Thyroid gland (tissue), 4 donors: ENCODE measurements at regions not wholly inside any gene's neighbourhood (a gene's known extent, or its start where the extent isn't known, plus 50 kb on each side); places are given as distances from the start of the nearest gene placed in this dataset.

Experiments
- DNase-seq, 2 donors: peaks; one replicate each; pipeline ENCODE4 v3.0.0-alpha.2; 2019
- H3K27ac ChIP-seq, 3 donors: fragments of 200-600 bp; sonication (generic); 1 replicate in 2 of 3; 2 replicates in 1 of 3; pipeline ENCODE4 v1.5.1; 2016 to 2019; ENCODE audit warnings: mild to moderate bottlenecking in 1 of 3, moderate library complexity in 1 of 3
- H3K27me3 ChIP-seq: fragments of 200-600 bp; sonication (generic); one replicate; pipeline ENCODE4 v1.5.1; 2019
- H3K36me3 ChIP-seq, 2 donors: fragments of 200-600 bp; sonication (generic); one replicate each; pipeline ENCODE4 v1.5.1; 2016 to 2019
- H3K4me1 ChIP-seq, 2 donors: fragments of 200-600 bp; sonication (generic); one replicate each; pipeline ENCODE4 v1.5.1; 2017 to 2019
- H3K4me3 ChIP-seq, 3 donors: fragments of 200-600 bp; sonication (generic); replicated peaks in 1 of 3; 1 replicate in 2 of 3; 2 replicates in 1 of 3; pipeline ENCODE4 v1.5.1; 2016; ENCODE audit warnings: mild to moderate bottlenecking in 1 of 3
- H3K9me3 ChIP-seq: fragments of 200-600 bp; sonication (generic); one replicate; pipeline ENCODE4 v1.5.1; 2017
- CTCF ChIP-seq, 6 experiments: fragments of 200-600 bp in 3 of 6; fragments of 450-650 bp in 3 of 6; sonication (generic) in 3 of 6; IDR thresholded peaks; one replicate each; pipeline ENCODE4 v1.5.1; 2016 to 2019; ENCODE audit warnings: antibody characterized with exemption in 6 of 6, mild to moderate bottlenecking in 2 of 6, inconsistent platforms in 1 of 6, moderate library complexity in 1 of 6
- POLR2A ChIP-seq, 2 donors: fragments of 450-650 bp; IDR thresholded peaks; one replicate each; pipeline ENCODE4 v1.6.1; 2017; ENCODE audit warnings: antibody characterized with exemption in 2 of 2, mild to moderate bottlenecking in 2 of 2, moderate library complexity in 1 of 2
- WGBS, 2 donors: methylation state at CpG; one replicate each; pipeline ENCODE4 v1.1.5; 2017; 5-methylcytosine and 5-hydroxymethylcytosine counted together
- intact Hi-C: fragments of 100-400 bp; cut with DNase I; formaldehyde crosslinking; loops from one replicate; pipeline ENCODE4 v1.15.1; 2023

- H3K4me3 ChIP-seq, result no peak overlapping the region
- 88 to 90% methylated on average over 5 of the region's 5 CpGs for WGBS, 2 donors
- no peaks in the 10 kb centered on the region for H3K9me3 ChIP-seq
- intact Hi-C loops, result no loop called here
- no peak for TF ChIP-seq CTCF (IDR thresholded peaks at IDR 0.05)
- TF ChIP-seq POLR2A (IDR thresholded peaks at IDR 0.05), result no peak
- H3K27ac ChIP-seq, result no peak overlapping the region
- no peaks in the 10 kb centered on the region for H3K27me3 ChIP-seq
- H3K36me3 ChIP-seq, result no peaks in the 10 kb centered on the region
- H3K4me1 ChIP-seq, result no peaks in the 10 kb centered on the region
- no peak for DNase-seq
Measured at GRCh38 chr2:57444752-57445430, 601.7 kb upstream of the VRK2 start.

- 65 to 73% methylated on average over 3 of the region's 3 CpGs for WGBS, 2 donors
- H3K9me3 ChIP-seq, result no peaks in the 10 kb centered on the region
- intact Hi-C loops, result no loop called here
Measured at GRCh38 chr2:57448816-57449215, 597.8 kb upstream of the VRK2 start.

GRCh38 chr2:57450170-57450569 lies 596.4 kb upstream of the VRK2 start:
- no peak overlapping the region for H3K27ac ChIP-seq
- no peaks in the 10 kb centered on the region for H3K4me1 ChIP-seq
- H3K4me3 ChIP-seq, result no peak overlapping the region
- intact Hi-C loops, result no loop called here
- H3K27me3 ChIP-seq, result no peaks in the 10 kb centered on the region
- TF ChIP-seq CTCF (IDR thresholded peaks at IDR 0.05), result no peak
- TF ChIP-seq POLR2A (IDR thresholded peaks at IDR 0.05), result no peak
- H3K9me3 ChIP-seq, result no peaks in the 10 kb centered on the region
- DNase-seq, result no peak
- H3K36me3 ChIP-seq, result no peaks in the 10 kb centered on the region

More at GRCh38 chr2:57448816-57449215, 597.8 kb upstream of the VRK2 start:
- TF ChIP-seq CTCF (IDR thresholded peaks at IDR 0.05) (no peak), POLR2A (IDR thresholded peaks at IDR 0.05) (no peak)
- no peaks in the 10 kb centered on the region for H3K36me3 ChIP-seq
- H3K27me3 ChIP-seq, result no peaks in the 10 kb centered on the region
- H3K27ac ChIP-seq, result no peak overlapping the region
- H3K4me1 ChIP-seq, result no peaks in the 10 kb centered on the region
- no peak overlapping the region for H3K4me3 ChIP-seq
- no peak for DNase-seq

GRCh38 chr2:57452634-57453033 lies 594.0 kb upstream of the VRK2 start:
- H3K9me3 ChIP-seq, result no peaks in the 10 kb centered on the region
- intact Hi-C loops, result no loop called here
- no peaks in the 10 kb centered on the region for H3K27me3 ChIP-seq
- DNase-seq, result no peak
- H3K4me1 ChIP-seq, result no peaks in the 10 kb centered on the region
- TF ChIP-seq POLR2A (IDR thresholded peaks at IDR 0.05) (no peak), CTCF (IDR thresholded peaks at IDR 0.05) (no peak)
- 91% methylated on average over 4 of the region's 4 CpGs for WGBS, 2 donors
- H3K27ac ChIP-seq, result no peak overlapping the region
- no peak overlapping the region for H3K4me3 ChIP-seq
- H3K36me3 ChIP-seq, result no peaks in the 10 kb centered on the region

GRCh38 chr2:57453945-57454344 lies 592.7 kb upstream of the VRK2 start:
- H3K4me3 ChIP-seq, result no peak overlapping the region
- 95% methylated on average over 1 of the region's 1 CpG for whole genome bisulfite sequencing, 2 donors
- no peak overlapping the region for H3K27ac ChIP-seq
- TF ChIP-seq CTCF (IDR thresholded peaks at IDR 0.05) (peak in 1 of 6 experiments; percentile 21), POLR2A (IDR thresholded peaks at IDR 0.05) (no peak)
- H3K27me3 ChIP-seq, result no peaks in the 10 kb centered on the region
- no peak for DNase-seq
- intact Hi-C loops, result no loop called here
- no peaks in the 10 kb centered on the region for H3K9me3 ChIP-seq
- H3K4me1 ChIP-seq, result no peaks in the 10 kb centered on the region
- H3K36me3 ChIP-seq, result no peaks in the 10 kb centered on the region
